PC-3 (cell line): ENCODE measurements at regions not wholly inside any gene's neighbourhood (a gene's known extent, or its start where the extent isn't known, plus 50 kb on each side); places are given as distances from the start of the nearest gene placed in this dataset.

ENCODE experiments used
- ATAC-seq: fragments of 200-7000 bp; cut with Tn5 transposase; 2 replicates; pipeline ENCODE4 v1.9.1; 2020; ENCODE audit warnings: mild to moderate bottlenecking, moderate library complexity
- BruUV-seq: library from RNA; stranded (reverse); fragments of 400-500 nt; replicated peaks from 2 replicates; lab custom pipeline; 2021; lab: Mats Ljungman, UMichigan
- CTCF ChIA-PET: fragments of 300-600 bp; sonication (Branson Sonifier 250); formaldehyde crosslinking; loops from one replicate; lab custom pipeline; 2022; ENCODE audit warnings: antibody characterized with exemption; lab: Charles Lee
- POLR2A ChIA-PET: fragments of 300-600 bp; sonication (Branson Sonifier 250); formaldehyde crosslinking; loops from one replicate; lab custom pipeline; 2022; ENCODE audit warnings: antibody characterized with exemption; ENCODE audit not compliant: unreplicated experiment; lab: Charles Lee
- DNase-seq: peaks from one replicate; pipeline ENCODE4 v3.0.0-alpha.2; 2015
- H2AFZ ChIP-seq: fragments of 300-600 bp; sonication (generic); 2 replicates; pipeline ENCODE4 v1.6.0; 2016; ENCODE audit warnings: antibody characterized with exemption, low read length
- H3F3A ChIP-seq: fragments of 300-600 bp; sonication (generic); one replicate; pipeline ENCODE4 v1.6.0; 2017; ENCODE audit warnings: antibody characterized with exemption, low read length, control low read depth, mild to moderate bottlenecking; ENCODE audit not compliant: unreplicated experiment
- H3K27ac ChIP-seq: fragments of 300-600 bp; sonication (generic); 2 replicates; pipeline ENCODE4 v1.5.1; 2016; ENCODE audit warnings: mild to moderate bottlenecking, low read length
- H3K27me3 ChIP-seq: fragments of 300-600 bp; sonication (generic); 2 replicates; pipeline ENCODE4 v1.6.1; 2016; ENCODE audit warnings: low read length, mixed read lengths
- H3K36me3 ChIP-seq: fragments of 300-600 bp; sonication (generic); 2 replicates; pipeline ENCODE4 v1.6.1; 2016; ENCODE audit warnings: low read depth, mixed run types, low read length, mixed read lengths
- H3K4me1 ChIP-seq: fragments of 300-600 bp; sonication (generic); 2 replicates; pipeline ENCODE4 v1.5.1; 2016; ENCODE audit warnings: low read length; ENCODE audit not compliant: insufficient read depth
- H3K4me2 ChIP-seq: fragments of 300-600 bp; sonication (generic); 2 replicates; pipeline ENCODE4 v1.6.0; 2016; ENCODE audit warnings: low read length
- H3K4me3 ChIP-seq: fragments of 300-600 bp; sonication (generic); 2 replicates; pipeline ENCODE4 v1.5.1; 2016; ENCODE audit warnings: mild to moderate bottlenecking, low read length, mixed read lengths
- H3K79me2 ChIP-seq: fragments of 300-600 bp; sonication (generic); 2 replicates; pipeline ENCODE4 v1.6.1; 2017; ENCODE audit warnings: low read length, mixed read lengths
- H3K9ac ChIP-seq: fragments of 300-600 bp; sonication (generic); 2 replicates; pipeline ENCODE4 v1.6.0; 2016; ENCODE audit warnings: mild to moderate bottlenecking, low read length
- H3K9me2 ChIP-seq: fragments of 300-600 bp; sonication (generic); replicated peaks from 2 replicates; pipeline ENCODE4 v1.6.1; 2016; ENCODE audit warnings: mixed run types, low read length, mixed read lengths
- H3K9me3 ChIP-seq: fragments of 300-600 bp; sonication (generic); 2 replicates; pipeline ENCODE4 v1.6.1; 2016; ENCODE audit warnings: low read length, mixed read lengths
- H4K20me1 ChIP-seq: fragments of 300-600 bp; sonication (generic); 2 replicates; pipeline ENCODE4 v1.6.1; 2016; ENCODE audit warnings: low read length, mixed read lengths
- CTCF ChIP-seq: fragments of 300-600 bp; sonication (generic); conservative IDR thresholded peaks from 2 replicates; pipeline ENCODE4 v1.5.1; 2017; ENCODE audit warnings: antibody characterized with exemption, low read depth, mild to moderate bottlenecking, low read length
- EZH2 ChIP-seq: fragments of 300-600 bp; sonication (generic); IDR thresholded peaks from one replicate; pipeline ENCODE4 v1.6.1; 2017; ENCODE audit warnings: antibody characterized with exemption, mild to moderate bottlenecking, low read length; ENCODE audit not compliant: unreplicated experiment
- EZH2phosphoT487 ChIP-seq: fragments of 300-600 bp; sonication (generic); IDR thresholded peaks from 2 replicates; pipeline ENCODE4 v1.6.1; 2018; ENCODE audit warnings: mild to moderate bottlenecking, antibody characterized with exemption, low read length, borderline replicate concordance
- intact Hi-C: fragments of 100-400 bp; cut with micrococcal nuclease; formaldehyde crosslinking; loops from 2 replicates; pipeline ENCODE4 v1.9.0; 2023

- H3K4me3 ChIP-seq, result no peak overlapping the region
- ChIA-PET POLR2A (no interaction called here), CTCF (no interaction called here)
- H3K79me2 ChIP-seq, result no peaks in the 10 kb centered on the region
- no peaks in the 10 kb centered on the region for H3K9me3 ChIP-seq
- H3K9me2 ChIP-seq, result no peaks in the 10 kb centered on the region
- H3K27ac ChIP-seq, result no peak overlapping the region
- no peaks in the 10 kb centered on the region for H4K20me1 ChIP-seq
- DNase-seq (no peak), ATAC-seq (no peak)
- no peak overlapping the region for H3K9ac ChIP-seq
- no peak overlapping the region for H2AFZ ChIP-seq
- no peak for TF ChIP-seq EZH2phosphoT487
- TF ChIP-seq EZH2, result no peak
- TF ChIP-seq CTCF, result no peak
- H3K4me1 ChIP-seq, result no peaks in the 10 kb centered on the region
- no peak overlapping the region for H3K4me2 ChIP-seq
- BruUV-seq, result no TSS peak
- no peaks in the 10 kb centered on the region for H3F3A ChIP-seq
- H3K27me3 ChIP-seq, result no peaks in the 10 kb centered on the region
- H3K36me3 ChIP-seq, result no peaks in the 10 kb centered on the region
- intact Hi-C loops, result no loop called here
These were observed 922.9 kb downstream of the TBC1D32 start for GRCh38 chr6:120411394-120411793.

GRCh38 chr6:120410586-120410985 is 923.7 kb downstream of the TBC1D32 start:
- no peaks in the 10 kb centered on the region for H3F3A ChIP-seq
- no peaks in the 10 kb centered on the region for H3K9me2 ChIP-seq
- ATAC-seq (peak; percentile 43; the same call in 1 of the 2 replicates), DNase-seq (peak; percentile 17)
- no peaks in the 10 kb centered on the region for H3K27me3 ChIP-seq
- no peaks in the 10 kb centered on the region for H3K9me3 ChIP-seq
- ChIA-PET POLR2A (no interaction called here), CTCF (no interaction called here)
- intact Hi-C loops, result no loop called here
- no peak overlapping the region for H2AFZ ChIP-seq
- no peak overlapping the region for H3K4me3 ChIP-seq
- no peak overlapping the region for H3K27ac ChIP-seq
- H3K79me2 ChIP-seq, result no peaks in the 10 kb centered on the region
- no peaks in the 10 kb centered on the region for H3K36me3 ChIP-seq
- no TSS peak for BruUV-seq
- no peaks in the 10 kb centered on the region for H4K20me1 ChIP-seq
- TF ChIP-seq CTCF, result no peak
- H3K4me1 ChIP-seq, result no peaks in the 10 kb centered on the region
- H3K4me2 ChIP-seq, result no peak overlapping the region
- no peak overlapping the region for H3K9ac ChIP-seq

- TF ChIP-seq EZH2 (no peak), EZH2phosphoT487 (no peak), CTCF (no peak)
- POLR2A ChIA-PET, result no interaction called here
- H3K9ac ChIP-seq, result no peak overlapping the region
- H3F3A ChIP-seq, result no peaks in the 10 kb centered on the region
- no peak for DNase-seq
- intact Hi-C loops, result loop anchor here (10.0 kb wide), 1 partner anchor 817 kb away; no protein-coding TSS in a partner anchor
- H3K36me3 ChIP-seq, result no peaks in the 10 kb centered on the region
- ATAC-seq, result no peak
- no peaks in the 10 kb centered on the region for H3K27me3 ChIP-seq
- H3K79me2 ChIP-seq, result no peaks in the 10 kb centered on the region
- no peaks in the 10 kb centered on the region for H3K9me2 ChIP-seq
- BruUV-seq, result no TSS peak
- no peak overlapping the region for H3K4me3 ChIP-seq
- H4K20me1 ChIP-seq, result no peaks in the 10 kb centered on the region
- H3K4me2 ChIP-seq, result no peak overlapping the region
- no peaks in the 10 kb centered on the region for H3K4me1 ChIP-seq
- H3K27ac ChIP-seq, result no peak overlapping the region
- CTCF ChIA-PET, result interaction anchor here (0.7 kb wide), 1 partner anchor 1270 kb away, joined by 3 read pairs; no protein-coding TSS in a partner anchor
- no peaks in the 10 kb centered on the region for H3K9me3 ChIP-seq
- no peak overlapping the region for H2AFZ ChIP-seq
These were observed 926.6 kb downstream of the TBC1D32 start for GRCh38 chr6:120407696-120408095.
